ENCODE measurements at regions not wholly inside any gene's neighbourhood (a gene's known extent, or its start where the extent isn't known, plus 50 kb on each side); places are given as distances from the start of the nearest gene placed in this dataset.
"Not testable (repeated sequence)": the region's sequence is repeated elsewhere in the genome, so short reads cannot be mapped to it uniquely, and the experiment has no call there.

DNA sequence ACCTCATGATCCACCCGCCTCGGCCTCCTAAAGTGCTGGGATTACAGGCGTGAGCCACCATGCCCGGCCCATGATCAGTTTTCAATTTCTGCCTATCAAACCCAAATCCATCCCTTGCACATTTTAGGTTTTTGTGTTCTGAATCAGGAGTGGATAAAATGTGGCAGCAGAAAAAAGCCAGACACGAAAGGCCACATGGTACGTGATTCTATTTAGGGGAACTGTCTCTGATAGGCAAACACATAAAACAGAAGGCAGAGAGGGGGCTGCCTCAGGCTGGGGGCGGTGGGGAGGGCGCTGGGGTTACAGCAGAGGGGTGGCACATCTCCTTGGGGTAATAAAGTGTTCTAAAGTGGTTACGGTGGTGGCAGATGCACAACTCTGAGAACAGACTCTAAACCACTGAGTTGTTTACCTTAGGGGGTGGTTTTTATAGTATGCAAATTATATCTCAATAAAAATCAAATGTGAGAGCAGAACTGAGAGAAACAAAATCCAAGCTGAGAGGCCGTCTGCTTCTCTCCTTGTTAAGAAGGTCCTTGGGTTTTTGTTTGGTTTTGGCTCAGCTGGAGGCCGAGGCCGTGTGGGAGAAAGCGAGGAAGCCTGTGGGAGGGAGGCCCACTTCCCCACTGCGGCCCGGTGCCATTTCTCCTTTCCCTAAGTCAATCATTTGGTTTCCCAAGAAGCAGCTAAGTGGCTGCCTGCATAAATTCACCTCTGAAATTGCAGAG lies 78.0 kb downstream of the SOWAHC start:
- no peak for DNase-seq (ENCODE audit: low spot score)

DNA sequence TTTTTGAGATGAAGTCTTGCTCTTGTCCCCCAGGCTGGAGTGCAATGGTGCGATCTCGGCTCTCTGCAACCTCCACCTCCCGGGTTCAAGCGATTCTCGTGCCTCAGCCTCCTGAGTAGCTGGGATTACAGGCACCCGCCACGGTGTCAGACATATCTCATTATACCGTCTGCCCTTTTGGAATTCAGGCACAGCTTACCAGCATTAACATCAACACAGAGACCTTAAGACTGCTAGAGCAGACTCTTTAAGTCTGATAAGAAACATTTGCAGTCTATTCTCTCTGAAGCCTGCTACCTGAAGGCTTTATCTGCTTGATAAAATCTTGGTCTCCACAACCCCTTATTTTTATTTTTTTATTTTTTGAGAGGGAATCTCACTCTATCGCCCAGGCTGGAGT lies 78.7 kb downstream of the SOWAHC start:
- not testable (repeated sequence) for DNase-seq (ENCODE audit: low spot score)

GRCh38 chr2:109693292-109693691 lies 79.1 kb downstream of the SOWAHC start:
- DNase-seq (ENCODE audit: low spot score) = not testable (repeated sequence)

- no peak for DNase-seq (ENCODE audit: low spot score)
Measured at GRCh38 chr2:109694190-109694589, 80.0 kb downstream of the SOWAHC start.

DNA sequence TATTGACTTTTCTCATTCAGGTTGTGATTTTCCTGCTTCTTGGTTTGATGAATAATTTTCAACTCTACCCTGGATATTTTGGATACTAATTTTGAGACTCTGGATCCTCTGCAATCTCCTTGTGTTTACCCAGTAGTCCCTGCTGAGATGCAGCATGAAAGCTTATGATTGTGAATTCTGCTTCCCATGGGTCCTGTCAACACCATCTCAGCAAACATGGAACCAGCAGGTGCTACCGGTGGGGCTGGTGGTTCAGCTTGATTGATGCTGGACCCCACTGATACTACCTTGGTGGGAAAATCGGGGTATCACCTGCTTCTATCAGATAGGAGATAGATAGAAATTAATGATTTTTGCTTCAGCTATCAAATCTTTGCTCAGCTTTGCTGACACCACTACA lies 81.1 kb downstream of the SOWAHC start:
- no peak for DNase-seq (ENCODE audit: low spot score)

GRCh38 chr2:109699646-109700045 lies 85.5 kb downstream of the SOWAHC start:
- no peak for DNase-seq (ENCODE audit: low spot score)

DNA sequence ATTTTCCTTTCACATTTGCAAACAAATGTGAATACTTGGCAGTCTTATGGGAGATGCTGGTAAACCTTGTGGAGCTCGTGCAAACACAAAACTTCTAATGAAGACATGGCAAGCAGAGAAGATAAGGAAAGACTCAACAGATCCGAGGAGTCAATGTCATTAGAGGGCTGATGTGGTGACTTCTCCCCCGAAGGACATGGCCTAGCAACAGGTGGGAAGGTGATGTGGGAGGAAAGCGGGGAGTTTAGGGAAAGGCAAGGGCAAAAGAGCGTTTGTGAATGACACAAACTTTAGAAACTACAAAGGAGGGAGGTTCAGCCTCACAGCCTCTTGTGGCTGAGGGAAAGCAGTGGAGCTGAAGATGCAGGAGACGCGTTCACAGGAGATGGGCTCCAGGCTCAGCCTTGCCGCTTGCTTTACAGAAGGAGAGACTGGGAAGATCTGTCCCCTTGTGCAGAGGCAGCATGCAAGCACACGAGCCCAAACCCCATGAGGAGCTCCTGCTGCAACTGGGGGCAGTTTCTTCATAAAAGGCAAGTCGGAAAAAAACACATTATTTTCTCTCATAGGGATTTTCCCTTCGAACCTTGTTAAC lies 86.6 kb downstream of the SOWAHC start:
- DNase-seq (ENCODE audit: low spot score) = no peak

- DNase-seq (ENCODE audit: low spot score) = no peak
Measured at GRCh38 chr2:109701362-109701761, 87.2 kb downstream of the SOWAHC start.

DNA sequence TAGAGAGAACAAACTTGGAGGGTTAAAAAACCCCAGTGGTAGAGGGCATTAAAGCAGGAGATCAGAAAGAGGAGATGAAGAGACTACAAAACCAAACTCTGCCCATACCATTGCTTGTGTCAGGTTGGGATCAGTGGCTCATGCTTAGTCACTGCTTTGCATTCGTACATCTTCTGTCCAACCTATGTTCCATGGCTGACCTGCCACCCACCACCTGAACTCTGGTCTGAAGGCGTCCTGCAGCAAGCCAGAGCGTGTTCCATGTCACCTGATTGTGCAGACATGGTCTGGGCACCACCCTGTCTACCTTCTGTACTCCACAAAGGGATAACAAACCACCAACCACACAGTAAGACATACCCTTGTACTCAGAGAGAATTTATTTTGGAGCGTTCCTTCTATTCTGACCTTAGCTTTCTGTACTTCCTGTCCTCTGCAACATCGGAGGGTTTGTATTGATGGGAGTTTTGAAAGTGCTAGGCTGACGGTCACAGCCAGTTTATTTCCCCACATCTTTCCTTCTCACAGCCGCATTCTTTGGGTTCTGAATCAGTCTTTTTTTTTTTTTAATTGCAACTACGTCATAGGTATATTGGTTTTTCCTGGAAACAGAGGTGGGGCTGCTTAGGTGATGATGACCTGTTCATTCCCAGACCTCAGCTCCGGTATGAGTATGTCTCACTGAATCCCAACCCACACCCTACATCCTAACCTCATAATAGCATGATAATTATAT lies 88.3 kb downstream of the SOWAHC start:
- DNase-seq (ENCODE audit: low spot score) = no peak

DNA sequence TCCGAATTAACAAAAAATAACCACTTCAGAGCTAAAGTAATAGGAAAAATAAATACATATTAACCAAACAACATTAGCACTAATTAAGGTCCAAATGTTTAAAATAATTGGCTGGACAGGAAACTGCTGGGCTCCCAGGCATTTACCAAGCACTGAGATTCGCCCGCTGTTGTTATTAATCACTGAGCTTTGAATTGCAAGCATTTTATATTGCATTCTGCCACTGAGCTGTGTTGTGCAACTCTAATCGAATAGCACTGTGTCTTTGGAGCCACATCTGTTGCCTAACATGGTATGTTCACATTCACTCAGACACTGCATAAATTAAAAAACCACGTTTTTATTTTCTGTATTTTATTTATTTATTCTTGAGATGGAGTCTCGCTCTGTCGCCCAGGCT lies 88.9 kb downstream of the SOWAHC start:
- DNase-seq (ENCODE audit: low spot score) = no peak

GRCh38 chr2:109703798-109704197 lies 89.6 kb downstream of the SOWAHC start:
- DNase-seq (ENCODE audit: low spot score) = no peak

DNA sequence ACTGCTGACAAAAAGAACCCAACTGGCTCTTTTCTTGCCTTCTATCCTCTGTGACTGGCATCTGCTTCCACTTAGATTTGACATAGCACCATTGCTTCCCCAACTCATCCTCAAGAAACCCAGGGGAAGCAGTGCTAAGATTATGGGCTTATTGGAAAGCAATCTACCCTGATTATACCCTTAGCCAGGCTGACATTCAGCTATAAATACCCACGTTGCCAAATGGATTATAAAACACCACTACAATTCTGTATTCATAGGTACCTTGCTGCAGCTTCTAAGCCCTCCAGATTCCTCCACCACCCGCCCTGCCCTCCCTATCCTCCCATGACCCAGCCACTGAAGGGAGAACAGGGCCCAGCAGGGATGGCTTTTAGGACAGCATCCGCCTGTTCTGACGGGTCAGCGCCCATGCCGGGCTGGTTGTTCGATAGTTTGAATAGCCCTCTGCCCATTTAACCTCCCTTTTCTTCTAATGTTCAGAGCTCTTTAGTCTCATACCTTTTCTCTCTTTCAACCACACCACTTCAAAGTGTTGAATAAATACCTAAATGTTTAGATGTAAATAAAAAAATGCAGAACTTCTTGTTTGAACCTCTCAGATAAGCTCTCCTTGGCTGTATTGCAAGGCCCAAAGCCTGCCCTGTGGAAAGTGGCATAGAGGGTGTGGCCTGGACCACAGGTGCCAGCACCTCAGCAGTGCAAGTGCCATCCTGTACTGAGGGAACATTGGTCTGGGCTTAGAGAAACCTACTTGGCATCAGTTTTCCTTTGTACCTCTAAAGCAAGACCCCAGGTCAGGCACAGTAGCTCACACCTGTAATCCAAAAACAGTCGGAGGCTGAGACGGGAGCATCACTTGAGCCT lies 86.6 kb upstream of the RGPD5 start:
- DNase-seq (ENCODE audit: low spot score) = no peak

DNA sequence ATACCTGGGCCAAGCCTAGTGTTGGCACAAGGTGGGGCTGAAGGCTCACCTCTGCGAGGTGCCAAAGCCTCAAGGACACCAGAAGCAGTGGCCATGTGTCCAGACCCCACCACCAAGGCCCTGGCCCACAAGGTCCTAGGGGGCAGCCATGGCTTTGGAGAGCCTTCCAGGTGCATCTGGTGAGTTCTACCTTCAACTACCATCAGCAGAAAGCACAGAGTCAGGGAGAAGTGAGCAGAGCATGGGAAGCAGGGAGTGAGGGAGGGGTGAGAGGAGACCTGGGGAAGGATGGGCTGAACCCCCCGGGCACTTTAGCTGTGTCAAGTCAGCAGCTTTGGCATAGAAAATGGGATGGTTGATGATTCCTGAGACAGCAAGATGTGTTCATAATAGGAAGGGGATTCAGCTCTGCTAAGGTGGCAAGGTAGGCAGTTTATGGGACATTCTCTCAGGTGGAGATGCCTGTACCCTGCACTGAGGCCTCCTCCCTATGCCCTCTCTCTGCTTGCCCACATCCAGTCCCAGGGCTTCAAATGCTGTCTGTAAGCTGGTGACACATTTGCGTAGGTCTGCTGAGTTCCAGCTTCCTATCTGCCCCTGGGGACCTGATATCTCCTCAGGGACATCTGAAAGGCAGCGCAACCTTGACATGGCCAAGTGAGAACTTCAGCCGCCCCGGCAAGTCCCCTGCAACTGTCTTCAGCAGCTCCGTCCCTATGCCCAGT lies 83.4 kb upstream of the RGPD5 start:
- no peak for DNase-seq (ENCODE audit: low spot score)

GRCh38 chr2:109711230-109712122 lies 82.6 kb upstream of the RGPD5 start:
- no peak for DNase-seq (ENCODE audit: low spot score)

DNA sequence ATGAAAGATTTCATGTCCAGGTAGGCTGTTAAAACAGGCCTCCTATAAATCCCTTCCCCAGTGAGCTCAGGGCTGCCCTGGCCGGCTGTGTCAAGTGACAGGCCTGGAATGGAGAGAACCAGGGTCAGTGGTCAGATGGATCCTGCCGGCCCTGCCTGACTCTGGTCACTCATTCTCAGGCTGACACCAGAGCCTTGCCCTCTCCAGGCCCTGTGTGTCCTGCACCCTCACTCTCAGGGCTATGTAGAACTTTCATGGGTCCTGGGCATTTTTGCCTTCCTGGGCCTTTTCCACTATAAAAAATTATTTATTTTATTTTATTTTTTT lies 82.0 kb upstream of the RGPD5 start:
- no peak for DNase-seq (ENCODE audit: low spot score)

GRCh38 chr2:109712746-109713145 lies 81.4 kb upstream of the RGPD5 start:
- DNase-seq (ENCODE audit: low spot score) = no peak

- no peak for DNase-seq (ENCODE audit: low spot score)
Measured at GRCh38 chr2:109715313-109715805, 78.7 kb upstream of the RGPD5 start.

GRCh38 chr2:109716596-109716995 lies 77.5 kb upstream of the RGPD5 start:
- not testable (repeated sequence) for DNase-seq (ENCODE audit: low spot score)

DNA sequence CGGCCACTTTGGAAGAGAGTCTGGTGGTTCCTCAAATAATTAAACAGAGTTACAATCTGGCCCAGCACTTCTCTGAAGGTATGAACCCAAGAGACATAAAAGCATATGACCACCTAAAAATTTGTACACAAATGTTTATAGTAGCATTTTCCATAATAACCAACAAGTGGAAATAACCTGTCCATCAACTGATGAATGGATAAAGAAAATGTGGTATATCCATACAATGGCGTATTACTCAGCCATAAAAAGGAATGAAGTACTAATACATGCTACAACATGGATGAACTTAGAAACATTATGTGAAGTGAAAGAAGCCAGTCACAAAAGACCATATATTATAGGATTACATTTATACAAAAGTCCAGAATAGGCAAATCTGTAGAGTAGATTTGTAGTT lies 76.0 kb upstream of the RGPD5 start:
- DNase-seq (ENCODE audit: low spot score) = no peak

GRCh38 chr2:109719871-109720270 lies 74.2 kb upstream of the RGPD5 start:
- DNase-seq (ENCODE audit: low spot score) = no peak
